HCT116 (cell line): ENCODE measurements at regions not wholly inside any gene's neighbourhood (a gene's known extent, or its start where the extent isn't known, plus 50 kb on each side); places are given as distances from the start of the nearest gene placed in this dataset.

Experiments used
- ATAC-seq: fragments of 200-7000 bp; cut with Tn5 transposase; 2 replicates; pipeline ENCODE4 v1.9.1; 2020; ENCODE audit warnings: mild to moderate bottlenecking, moderate library complexity
- BruUV-seq: library from RNA; stranded (reverse); fragments of 400-500 nt; replicated peaks from 2 replicates; lab custom pipeline; 2021; lab: Mats Ljungman, UMichigan
- CTCF ChIA-PET: fragments of 300-600 bp; sonication (Branson Sonifier 250); formaldehyde crosslinking; loops from one replicate; lab custom pipeline; 2021; ENCODE audit warnings: antibody characterized with exemption; lab: Charles Lee
- POLR2A ChIA-PET: fragments of 300-600, 350-600 bp; sonication (Branson Sonifier 250); formaldehyde crosslinking; loops from one replicate; lab custom pipeline; 2021; ENCODE audit warnings: antibody characterized with exemption; lab: Charles Lee
- RAD21 ChIA-PET, 2 experiments: fragments of 300-600 bp; sonication (Branson Sonifier 250); formaldehyde crosslinking; loops; one replicate each; lab custom pipeline; 2023; ENCODE audit warnings: low total read pairs in 2 of 2; ENCODE audit not compliant: uncharacterized antibody in 2 of 2, unreplicated experiment in 2 of 2, low non-redundant PET in 1 of 2; lab: Charles Lee
- DNase-seq: peaks from one replicate; pipeline ENCODE4 v3.0.0-alpha.2; 2010; ENCODE audit warnings: low read depth, low spot score
- H2AFZ ChIP-seq: fragments of 200-600 bp; shearing (Covaris generic), sonication (generic); 2 replicates; pipeline ENCODE4 v1.6.1; 2017; ENCODE audit warnings: low read depth, mixed run types, mixed read lengths, antibody characterized with exemption, low read length; ENCODE audit not compliant: poor library complexity, severe bottlenecking
- H3K27ac ChIP-seq: 2 replicates; pipeline ENCODE4 v1.5.1; 2012; ENCODE audit warnings: low read depth, low read length
- H3K27me3 ChIP-seq: fragments of 200-600 bp; sonication (generic); 2 replicates; pipeline ENCODE4 v1.6.1; 2016; ENCODE audit warnings: mixed run types, low read length, mixed read lengths; ENCODE audit not compliant: insufficient read depth
- H3K36me3 ChIP-seq, 2 experiments: fragments of 200-500 bp in 1 of 2; fragments of 200-600 bp in 1 of 2; sonication (Bioruptor generic) in 1 of 2; sonication (generic) in 1 of 2; 2 replicates each; pipeline versions ENCODE4 v1.5.1 to v1.6.1; 2014 to 2016; ENCODE audit warnings: low read length in 2 of 2, inconsistent platforms in 1 of 2, mixed read lengths in 1 of 2, mixed run types in 1 of 2; ENCODE audit not compliant: insufficient read depth in 2 of 2, control insufficient read depth in 1 of 2
- H3K4me1 ChIP-seq, 2 experiments: fragments of 200-600 bp in 1 of 2; sonication (generic) in 1 of 2; 2 replicates each; pipeline versions ENCODE4 v1.5.1 to v1.6.1; 2012 to 2017; ENCODE audit warnings: low read length in 2 of 2, inconsistent platforms in 1 of 2, mild to moderate bottlenecking in 1 of 2, mixed read lengths in 1 of 2, mixed run types in 1 of 2, moderate library complexity in 1 of 2; ENCODE audit not compliant: insufficient read depth in 2 of 2, control insufficient read depth in 1 of 2
- H3K4me2 ChIP-seq: fragments of 200-600 bp; sonication (generic); 2 replicates; pipeline ENCODE4 v1.6.1; 2017; ENCODE audit warnings: mixed run types, low read length, mixed read lengths
- H3K4me3 ChIP-seq, 2 experiments: fragments of 200-600 bp in 1 of 2; sonication (generic) in 1 of 2; replicated peaks in 1 of 2; 2 replicates each; pipeline ENCODE4 v1.5.1; 2011 to 2016; ENCODE audit warnings: low read length in 2 of 2, control low read depth in 1 of 2, low read depth in 1 of 2, mild to moderate bottlenecking in 1 of 2, mixed read lengths in 1 of 2, mixed run types in 1 of 2
- H3K79me2 ChIP-seq: fragments of 200-600 bp; sonication (generic); 2 replicates; pipeline ENCODE4 v1.6.1; 2017; ENCODE audit warnings: mild to moderate bottlenecking, mixed run types, low read length, moderate library complexity, mixed read lengths; ENCODE audit not compliant: insufficient read depth
- H3K9ac ChIP-seq: fragments of 200-600 bp; sonication (generic); 2 replicates; pipeline ENCODE4 v1.6.1; 2016; ENCODE audit warnings: low read length, mixed read lengths
- H3K9me2 ChIP-seq: fragments of 200-600 bp; sonication (generic), shearing (Covaris generic); 2 replicates; pipeline ENCODE4 v1.6.1; 2017; ENCODE audit warnings: mixed run types, mild to moderate bottlenecking, moderate library complexity; ENCODE audit not compliant: insufficient read depth
- H3K9me3 ChIP-seq, 2 experiments: fragments of 200-500 bp in 1 of 2; fragments of 200-600 bp in 1 of 2; sonication (Bioruptor generic) in 1 of 2; sonication (generic) in 1 of 2; 2 replicates each; pipeline ENCODE4 v1.6.1; 2014 to 2017; ENCODE audit warnings: low read length in 2 of 2, mixed read lengths in 2 of 2, inconsistent platforms in 1 of 2, low read depth in 1 of 2, mild to moderate bottlenecking in 1 of 2, mixed run types in 1 of 2, moderate library complexity in 1 of 2; ENCODE audit not compliant: control insufficient read depth in 1 of 2, insufficient read depth in 1 of 2
- H4K20me1 ChIP-seq: fragments of 200-600 bp; sonication (generic), shearing (Covaris generic); 2 replicates; pipeline ENCODE4 v1.6.1; 2017; ENCODE audit warnings: mixed run types, mild to moderate bottlenecking, moderate library complexity; ENCODE audit not compliant: insufficient read depth
- CBX3 ChIP-seq: IDR thresholded peaks from 2 replicates; pipeline ENCODE4 v1.6.1; 2012; ENCODE audit warnings: low read depth
- EGR1 ChIP-seq: IDR thresholded peaks from 2 replicates; pipeline ENCODE4 v1.6.1; 2012; ENCODE audit warnings: low read depth
- ELF1 ChIP-seq: IDR thresholded peaks from 2 replicates; pipeline ENCODE4 v1.6.1; 2012; ENCODE audit warnings: low read depth, borderline replicate concordance
- EZH2 ChIP-seq: fragments of 200-600 bp; sonication (generic); IDR thresholded peaks from 2 replicates; pipeline ENCODE4 v1.6.1; 2017; ENCODE audit warnings: antibody characterized with exemption, mixed run types
- EZH2phosphoT487 ChIP-seq: fragments of 200-600 bp; IDR thresholded peaks from 2 replicates; pipeline ENCODE4 v1.6.1; 2018; ENCODE audit warnings: antibody characterized with exemption, borderline replicate concordance
- JUND ChIP-seq: IDR thresholded peaks from 2 replicates; pipeline ENCODE4 v1.6.1; 2012
- POLR2A ChIP-seq: IDR thresholded peaks from 2 replicates; pipeline ENCODE4 v1.7.0; 2011; ENCODE audit warnings: borderline replicate concordance; ENCODE audit not compliant: insufficient read depth, insufficient read length; ENCODE audit errors: extremely low read depth
- RAD21 ChIP-seq: IDR thresholded peaks from 2 replicates; pipeline ENCODE4 v1.6.1; 2012; ENCODE audit warnings: low read depth, mild to moderate bottlenecking
- SIN3A ChIP-seq: IDR thresholded peaks from 2 replicates; pipeline ENCODE4 v1.6.1; 2012; ENCODE audit warnings: low read depth
- SP1 ChIP-seq: IDR thresholded peaks from 2 replicates; pipeline ENCODE4 v1.6.1; 2012; ENCODE audit warnings: low read depth
- TCF7L2 ChIP-seq: IDR thresholded peaks from 2 replicates; pipeline ENCODE4 v1.7.0; 2011; ENCODE audit warnings: borderline replicate concordance, inconsistent platforms; ENCODE audit not compliant: insufficient read depth, insufficient read length; ENCODE audit errors: extremely low read depth
- YY1 ChIP-seq: IDR thresholded peaks from 2 replicates; pipeline ENCODE4 v1.6.1; 2011; ENCODE audit warnings: low read length, low read depth, moderate library complexity, mild to moderate bottlenecking; ENCODE audit not compliant: insufficient replicate concordance; ENCODE audit errors: extremely low read depth
- ZBTB33 ChIP-seq: IDR thresholded peaks from 2 replicates; pipeline ENCODE4 v1.6.1; 2011; ENCODE audit warnings: mild to moderate bottlenecking, low read length, moderate library complexity; ENCODE audit not compliant: insufficient replicate concordance; ENCODE audit errors: extremely low read depth
- ZNF274 ChIP-seq: fragments of 200-500 bp; sonication (Bioruptor generic); IDR thresholded peaks from 2 replicates; pipeline ENCODE4 v1.6.1; 2014; ENCODE audit warnings: mild to moderate bottlenecking, low read depth, low read length, inconsistent platforms
- intact Hi-C: fragments of 100-400 bp; cut with micrococcal nuclease; formaldehyde crosslinking; loops from 2 replicates; pipeline ENCODE4 v1.10.0; 2022
- TF ChIP-seq, protein P1 (sequence below): IDR thresholded peaks from 2 replicates; pipeline ENCODE4 v1.6.1; 2012

- H3K9me3 ChIP-seq, result no peaks in the 10 kb centered on the region
- no peak overlapping the region for H3K27ac ChIP-seq
- no peaks in the 10 kb centered on the region for H3K4me1 ChIP-seq
- no peak overlapping the region for H3K4me3 ChIP-seq
- no peaks in the 10 kb centered on the region; the same call in 1 of the 2 replicates for H4K20me1 ChIP-seq
- H3K27me3 ChIP-seq, result no peaks in the 10 kb centered on the region
- H3K9me2 ChIP-seq, result no peaks in the 10 kb centered on the region
- no peak for TF ChIP-seq SIN3A
- TF ChIP-seq EZH2phosphoT487, result no peak
- no peak for TF ChIP-seq TCF7L2
- TF ChIP-seq POLR2A, result no peak
- no peak for TF ChIP-seq ZNF274
- no peak for TF ChIP-seq EGR1
- no peak for TF ChIP-seq ELF1
- no peak for TF ChIP-seq EZH2
- TF ChIP-seq RAD21, result no peak
- TF ChIP-seq ZBTB33, result no peak
- TF ChIP-seq, protein P1, sequence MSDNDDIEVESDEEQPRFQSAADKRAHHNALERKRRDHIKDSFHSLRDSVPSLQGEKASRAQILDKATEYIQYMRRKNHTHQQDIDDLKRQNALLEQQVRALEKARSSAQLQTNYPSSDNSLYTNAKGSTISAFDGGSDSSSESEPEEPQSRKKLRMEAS, result no peak
- TF ChIP-seq SP1, result no peak
- TF ChIP-seq JUND, result no peak
- TF ChIP-seq YY1, result no peak
- TF ChIP-seq CBX3, result no peak
- no peaks in the 10 kb centered on the region for H3K36me3 ChIP-seq
- ATAC-seq, result no peak
- no peak overlapping the region for H3K4me2 ChIP-seq
- no peak for DNase-seq
- no peaks in the 10 kb centered on the region for H3K79me2 ChIP-seq
- H3K9ac ChIP-seq, result no peak overlapping the region
- no peak overlapping the region for H2AFZ ChIP-seq
- RAD21 ChIA-PET, result no interaction called here
- POLR2A ChIA-PET, result no interaction called here
- intact Hi-C loops, result no loop called here
- CTCF ChIA-PET, result no interaction called here
- BruUV-seq, result no TSS peak
Observed at GRCh38 chr12:102317155-102317554, 119.5 kb upstream of the PMCH start.
